ENCODE measurements at regions not wholly inside any gene's neighbourhood (a gene's known extent, or its start where the extent isn't known, plus 50 kb on each side); places are given as distances from the start of the nearest gene placed in this dataset.

DNA sequence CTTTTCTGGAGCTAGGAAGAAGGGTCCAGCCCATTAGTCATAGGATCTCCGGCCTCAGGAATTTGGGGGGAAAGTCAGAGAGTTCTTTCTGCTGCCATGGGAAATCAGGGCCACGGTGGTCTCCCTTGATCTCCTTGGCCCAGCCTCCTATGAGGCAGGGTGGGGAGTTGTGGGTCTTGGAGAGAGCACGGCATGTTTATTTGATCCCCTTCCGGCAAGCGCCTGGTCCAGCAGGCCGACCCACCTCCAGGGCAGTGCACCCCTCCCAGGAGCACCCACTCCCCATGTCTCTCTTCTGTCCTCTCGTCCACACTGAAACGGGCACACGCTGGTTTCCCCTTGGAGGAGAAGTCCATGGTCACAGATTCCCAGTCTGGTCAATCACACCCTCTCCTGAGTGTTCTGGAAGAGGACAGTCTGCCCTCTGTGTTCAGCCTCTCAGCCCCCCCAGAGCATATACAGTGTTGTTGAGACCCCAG, 464.6 kb upstream of the HS6ST1 start:
- intact Hi-C loops (cut with micrococcal nuclease): no loop called here
- Histone ChIP-seq H3K36me3 (no peaks in the 10 kb centered on the region), H3K27me3 (ENCODE audit: low read depth) (peaks cover 14% of the 10 kb centered on the region), H3K4me1 (no peaks in the 10 kb centered on the region), H3K27ac (replicated peaks) (no peak overlapping the region), H3K9me3 (replicated peaks) (peaks cover 3% of the 10 kb centered on the region), H3K4me3 (no peak overlapping the region)
- TF ChIP-seq, protein P1, sequence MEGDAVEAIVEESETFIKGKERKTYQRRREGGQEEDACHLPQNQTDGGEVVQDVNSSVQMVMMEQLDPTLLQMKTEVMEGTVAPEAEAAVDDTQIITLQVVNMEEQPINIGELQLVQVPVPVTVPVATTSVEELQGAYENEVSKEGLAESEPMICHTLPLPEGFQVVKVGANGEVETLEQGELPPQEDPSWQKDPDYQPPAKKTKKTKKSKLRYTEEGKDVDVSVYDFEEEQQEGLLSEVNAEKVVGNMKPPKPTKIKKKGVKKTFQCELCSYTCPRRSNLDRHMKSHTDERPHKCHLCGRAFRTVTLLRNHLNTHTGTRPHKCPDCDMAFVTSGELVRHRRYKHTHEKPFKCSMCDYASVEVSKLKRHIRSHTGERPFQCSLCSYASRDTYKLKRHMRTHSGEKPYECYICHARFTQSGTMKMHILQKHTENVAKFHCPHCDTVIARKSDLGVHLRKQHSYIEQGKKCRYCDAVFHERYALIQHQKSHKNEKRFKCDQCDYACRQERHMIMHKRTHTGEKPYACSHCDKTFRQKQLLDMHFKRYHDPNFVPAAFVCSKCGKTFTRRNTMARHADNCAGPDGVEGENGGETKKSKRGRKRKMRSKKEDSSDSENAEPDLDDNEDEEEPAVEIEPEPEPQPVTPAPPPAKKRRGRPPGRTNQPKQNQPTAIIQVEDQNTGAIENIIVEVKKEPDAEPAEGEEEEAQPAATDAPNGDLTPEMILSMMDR (IDR thresholded peaks at IDR 0.05; ENCODE audit: borderline replicate concordance): no peak
- DNase-seq: no peak

DNA sequence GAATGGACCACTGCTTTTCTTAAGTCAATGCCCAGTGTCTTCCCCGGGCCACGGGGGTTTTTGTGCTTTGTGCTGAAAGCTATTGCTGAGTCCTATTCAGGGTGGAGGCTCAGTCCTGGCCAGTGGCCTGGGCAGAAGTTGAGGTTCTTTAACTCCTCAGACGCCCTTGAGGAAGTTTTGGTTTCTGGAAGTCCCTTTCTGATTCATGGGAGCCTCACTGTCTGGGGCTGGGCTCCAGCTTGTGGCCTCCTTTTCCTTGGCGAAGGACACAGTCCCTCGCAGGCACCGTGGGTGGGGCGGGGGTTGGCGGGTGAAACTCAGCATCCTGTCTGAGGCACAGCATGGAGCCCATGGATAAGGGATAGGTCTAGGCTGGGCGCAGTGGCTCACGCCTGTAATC, 465.2 kb upstream of the HS6ST1 start:
- Histone ChIP-seq H3K36me3 (no peaks in the 10 kb centered on the region), H3K27me3 (ENCODE audit: low read depth) (peaks cover 14% of the 10 kb centered on the region), H3K4me1 (no peaks in the 10 kb centered on the region), H3K9me3 (replicated peaks) (peaks cover under 1% of the 10 kb centered on the region), H3K27ac (replicated peaks) (no peak overlapping the region), H3K4me3 (no peak overlapping the region)
- intact Hi-C loops (cut with micrococcal nuclease): no loop called here
- TF ChIP-seq, protein P1 (IDR thresholded peaks at IDR 0.05; ENCODE audit: borderline replicate concordance): no peak
- DNase-seq: no peak

DNA sequence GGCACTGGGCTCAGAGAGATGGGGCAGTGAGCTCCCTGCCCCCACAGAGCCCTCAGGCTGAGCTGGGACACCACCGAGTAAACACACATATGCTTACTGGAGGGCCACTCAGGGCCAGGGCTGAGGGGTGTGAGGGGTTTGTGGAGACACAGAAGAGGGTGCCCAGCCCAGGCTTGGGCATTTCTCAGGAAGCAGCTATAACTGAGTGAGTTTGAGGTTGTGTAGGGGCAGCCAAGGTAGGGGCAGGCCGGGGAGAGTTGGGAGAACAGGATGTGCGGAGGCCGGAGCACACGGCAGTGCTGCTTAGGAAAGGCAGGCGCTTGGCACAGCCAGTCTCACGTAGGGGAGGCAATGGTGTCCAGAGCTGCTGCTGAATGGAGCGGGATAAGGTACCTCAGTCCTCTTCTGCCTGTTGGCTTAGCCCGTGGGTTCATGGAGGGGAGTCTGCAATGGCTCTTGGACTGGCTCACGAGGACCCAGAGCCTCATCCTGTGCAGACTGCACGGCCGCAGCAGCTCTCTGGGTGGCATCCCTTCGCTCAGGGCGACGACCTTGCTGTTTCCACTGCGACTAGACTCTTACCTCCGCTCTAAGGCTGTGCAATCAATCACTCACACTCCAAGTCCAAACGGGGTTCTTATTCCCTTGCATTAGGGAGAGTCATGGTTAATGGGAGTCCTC, 466.1 kb upstream of the HS6ST1 start:
- Histone ChIP-seq H3K27ac (replicated peaks) (no peak overlapping the region), H3K36me3 (no peaks in the 10 kb centered on the region), H3K27me3 (ENCODE audit: low read depth) (peaks cover 14% of the 10 kb centered on the region), H3K9me3 (replicated peaks) (no peaks in the 10 kb centered on the region), H3K4me1 (no peaks in the 10 kb centered on the region), H3K4me3 (no peak overlapping the region)
- intact Hi-C loops (cut with micrococcal nuclease): no loop called here
- no peak for DNase-seq
- TF ChIP-seq, protein P1 (IDR thresholded peaks at IDR 0.05; ENCODE audit: borderline replicate concordance): no peak

DNA sequence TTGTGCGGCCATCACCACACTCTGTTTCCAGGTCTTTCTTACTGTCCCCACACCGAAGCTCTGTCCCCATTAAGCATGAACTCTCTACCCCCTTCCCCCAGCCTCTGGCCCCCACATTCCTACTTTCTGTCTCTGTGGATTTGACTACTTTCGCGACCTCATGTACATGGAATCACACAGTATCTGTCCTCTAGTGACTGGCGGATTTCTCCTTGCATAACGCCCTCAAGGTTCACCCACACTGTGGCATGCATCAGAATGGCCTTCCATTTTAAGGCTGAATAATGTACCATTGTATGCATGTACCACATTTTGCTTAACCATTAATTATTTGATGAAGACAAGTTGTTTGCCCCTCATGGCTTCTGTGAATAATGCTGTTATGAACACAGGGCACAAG, 467.6 kb upstream of the HS6ST1 start:
- peaks cover 19% of the 10 kb centered on the region for H3K27me3 ChIP-seq (ENCODE audit: low read depth)
- no peaks in the 10 kb centered on the region for H3K9me3 ChIP-seq (replicated peaks)
- no peak overlapping the region for H3K4me3 ChIP-seq
- intact Hi-C loops (cut with micrococcal nuclease): no loop called here
- no peaks in the 10 kb centered on the region for H3K4me1 ChIP-seq
- TF ChIP-seq, protein P1 (IDR thresholded peaks at IDR 0.05; ENCODE audit: borderline replicate concordance): no peak
- no peak for DNase-seq
- no peaks in the 10 kb centered on the region for H3K36me3 ChIP-seq
- no peak overlapping the region for H3K27ac ChIP-seq (replicated peaks)

GRCh38 chr2:128786741-128787478, 468.2 kb upstream of the HS6ST1 start:
- H3K27ac ChIP-seq (replicated peaks): no peak overlapping the region
- TF ChIP-seq, protein P1 (IDR thresholded peaks at IDR 0.05; ENCODE audit: borderline replicate concordance): no peak
- peaks cover 19% of the 10 kb centered on the region for H3K27me3 ChIP-seq (ENCODE audit: low read depth)
- DNase-seq: no peak
- H3K9me3 ChIP-seq (replicated peaks): no peaks in the 10 kb centered on the region
- intact Hi-C loops (cut with micrococcal nuclease): no loop called here
- H3K36me3 ChIP-seq: no peaks in the 10 kb centered on the region
- no peak overlapping the region for H3K4me3 ChIP-seq
- no peaks in the 10 kb centered on the region for H3K4me1 ChIP-seq

Data from left ventricle myocardium inferior (tissue), 1 donor.